ENCODE measurements at regions not wholly inside any gene's neighbourhood (a gene's known extent, or its start where the extent isn't known, plus 50 kb on each side); places are given as distances from the start of the nearest gene placed in this dataset.

- H3K36me3 ChIP-seq (ENCODE audit: insufficient read depth, low read length) = no peaks in the 10 kb centered on the region
- H3K4me1 ChIP-seq (ENCODE audit: insufficient read depth, low read length) = no peaks in the 10 kb centered on the region
- no peak overlapping the region for H3K9ac ChIP-seq (ENCODE audit: low read depth, low read length)
- H3K9me3 ChIP-seq (ENCODE audit: control insufficient read depth, insufficient read depth, low read length) = no peaks in the 10 kb centered on the region
Measured at GRCh38 chr10:32111585-32111984, 55.4 kb upstream of the KIF5B start.

DNA sequence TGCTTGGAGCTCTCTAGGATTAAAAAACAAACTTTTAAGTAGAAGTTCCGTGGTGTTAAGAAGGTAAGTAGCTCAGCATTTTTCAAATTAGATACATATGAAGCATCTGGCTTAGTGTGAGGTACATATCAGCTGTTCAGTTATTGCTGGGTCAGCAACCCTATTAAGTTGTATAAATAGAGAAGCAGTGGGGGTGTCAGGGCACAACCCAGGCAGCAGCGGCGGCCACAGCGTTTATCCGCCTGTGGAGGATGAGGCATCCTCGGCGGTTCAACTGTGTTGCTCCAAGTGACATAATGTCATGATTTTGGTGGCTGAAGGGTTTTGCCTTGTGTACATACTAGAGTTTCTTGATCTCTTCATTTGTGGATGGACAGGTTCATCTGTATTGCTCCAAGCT lies 54.6 kb upstream of the KIF5B start:
- Histone ChIP-seq H3K9me3 (ENCODE audit: control insufficient read depth, insufficient read depth, low read length) (no peaks in the 10 kb centered on the region), H3K36me3 (ENCODE audit: insufficient read depth, low read length) (no peaks in the 10 kb centered on the region), H3K4me1 (ENCODE audit: insufficient read depth, low read length) (no peaks in the 10 kb centered on the region), H3K9ac (ENCODE audit: low read depth, low read length) (no peak overlapping the region)

DNA sequence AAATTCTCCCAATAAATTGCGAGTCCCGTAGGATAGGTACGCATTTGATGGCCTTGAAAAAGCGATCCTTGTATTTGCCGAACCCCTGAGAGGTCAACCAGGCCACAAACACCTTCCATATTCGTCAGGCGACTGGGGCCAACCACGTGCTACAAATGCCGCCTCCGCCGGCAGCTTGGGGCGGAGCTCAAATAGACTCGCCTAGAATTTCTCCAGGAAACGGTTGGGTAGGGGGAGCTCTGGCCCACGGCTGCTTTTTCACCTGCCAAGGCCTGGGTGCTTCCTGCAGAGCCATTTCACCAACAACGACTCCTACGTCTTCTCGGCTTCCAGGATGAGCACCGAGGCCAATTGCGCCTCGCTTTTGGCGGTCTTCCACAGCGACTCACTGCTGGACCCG lies 53.4 kb upstream of the KIF5B start:
- Histone ChIP-seq H3K36me3 (ENCODE audit: insufficient read depth, low read length) (no peaks in the 10 kb centered on the region), H3K9ac (ENCODE audit: low read depth, low read length) (no peak overlapping the region), H3K4me1 (ENCODE audit: insufficient read depth, low read length) (no peaks in the 10 kb centered on the region), H3K9me3 (ENCODE audit: control insufficient read depth, insufficient read depth, low read length) (no peaks in the 10 kb centered on the region)
